Endometrium (tissue), 2 donors: ENCODE measurements at regions not wholly inside any gene's neighbourhood (a gene's known extent, or its start where the extent isn't known, plus 50 kb on each side); places are given as distances from the start of the nearest gene placed in this dataset.
A peak's percentile ranks its signal among the peaks of the same experiment; 100 is the strongest.
"Not testable (repeated sequence)": the region's sequence is repeated elsewhere in the genome, so short reads cannot be mapped to it uniquely, and the experiment has no call there.

Experiments
- FAIRE-seq: peaks from 2 replicates; lab custom pipeline; 2012; peaks lifted over from hg19 to GRCh38; lab: Jason Lieb, UNC
- donor health status: control.
- donor health status: control.

- FAIRE-seq = peak; percentile 97
These were observed 483.6 kb upstream of the RGS18 start for GRCh38 chr1:191674626-191675179.

GRCh38 chr1:191675856-191676783 lies 482.1 kb upstream of the RGS18 start:
- no peak for FAIRE-seq

GRCh38 chr1:191685669-191686068 lies 472.6 kb upstream of the RGS18 start:
- no peak for FAIRE-seq

GRCh38 chr1:191687721-191688120 lies 470.5 kb upstream of the RGS18 start:
- FAIRE-seq = no peak

GRCh38 chr1:191690931-191691330 lies 467.3 kb upstream of the RGS18 start:
- no peak for FAIRE-seq

- FAIRE-seq = no peak
These were observed 464.5 kb upstream of the RGS18 start for GRCh38 chr1:191693797-191694196.

GRCh38 chr1:191695865-191696264 lies 462.4 kb upstream of the RGS18 start:
- no peak for FAIRE-seq

GRCh38 chr1:191696354-191696753 lies 461.9 kb upstream of the RGS18 start:
- FAIRE-seq = no peak

GRCh38 chr1:191697556-191697955 lies 460.7 kb upstream of the RGS18 start:
- no peak for FAIRE-seq

GRCh38 chr1:191698246-191698645 lies 460.0 kb upstream of the RGS18 start:
- no peak for FAIRE-seq

- FAIRE-seq = no peak
These were observed 458.9 kb upstream of the RGS18 start for GRCh38 chr1:191699343-191699742.

- FAIRE-seq = no peak
These were observed 457.3 kb upstream of the RGS18 start for GRCh38 chr1:191700922-191701321.

- FAIRE-seq = no peak
These were observed 456.1 kb upstream of the RGS18 start for GRCh38 chr1:191702124-191702523.

GRCh38 chr1:191707288-191707687 lies 451.0 kb upstream of the RGS18 start:
- FAIRE-seq = no peak

GRCh38 chr1:191709215-191709614 lies 449.0 kb upstream of the RGS18 start:
- FAIRE-seq = no peak

- FAIRE-seq = no peak
These were observed 446.3 kb upstream of the RGS18 start for GRCh38 chr1:191711961-191712360.

GRCh38 chr1:191714845-191715244 lies 443.4 kb upstream of the RGS18 start:
- FAIRE-seq = no peak

GRCh38 chr1:191729742-191730141 lies 428.5 kb upstream of the RGS18 start:
- FAIRE-seq = no peak

- FAIRE-seq = not testable (repeated sequence)
These were observed 426.5 kb upstream of the RGS18 start for GRCh38 chr1:191731608-191732302.

- FAIRE-seq = no peak
These were observed 423.9 kb upstream of the RGS18 start for GRCh38 chr1:191734321-191734720.

GRCh38 chr1:191739544-191739943 lies 418.7 kb upstream of the RGS18 start:
- FAIRE-seq = no peak

- FAIRE-seq = no peak
These were observed 405.9 kb upstream of the RGS18 start for GRCh38 chr1:191752342-191752741.

- FAIRE-seq = no peak
These were observed 398.2 kb upstream of the RGS18 start for GRCh38 chr1:191760016-191760415.
